NCI-H146 treated with DMSO at 0.1 percent for 48 hours (cell line): ENCODE measurements at regions not wholly inside any gene's neighbourhood (a gene's known extent, or its start where the extent isn't known, plus 50 kb on each side); places are given as distances from the start of the nearest gene placed in this dataset.
"Not testable (repeated sequence)": the region's sequence is repeated elsewhere in the genome, so short reads cannot be mapped to it uniquely, and the experiment has no call there.

Experiments used
- DNase-seq: peaks from one replicate; lab custom pipeline; 2025; ENCODE audit not compliant: unreplicated experiment; lab: John Stamatoyannopoulos, UW

DNA sequence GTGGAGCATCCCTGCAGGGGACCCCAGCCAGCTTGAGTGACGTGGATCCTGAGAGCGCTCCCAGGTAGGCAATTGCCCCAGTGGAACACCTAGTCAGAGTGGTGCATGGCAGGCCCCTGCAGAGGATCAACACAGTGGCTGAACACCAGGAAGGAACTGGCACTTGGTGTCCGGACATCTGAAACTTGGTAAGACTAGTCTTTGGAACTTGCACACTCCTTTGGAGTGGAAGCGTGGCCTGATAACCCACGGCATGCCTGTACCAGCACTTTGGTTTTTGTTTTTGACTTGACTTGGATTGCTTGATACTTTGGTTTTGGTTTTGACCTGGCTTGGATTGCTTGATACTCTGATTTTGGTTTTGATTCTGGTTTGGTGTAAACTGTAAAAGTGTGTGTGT lies 69.9 kb upstream of the RAP1B start:
- DNase-seq = not testable (repeated sequence)

DNA sequence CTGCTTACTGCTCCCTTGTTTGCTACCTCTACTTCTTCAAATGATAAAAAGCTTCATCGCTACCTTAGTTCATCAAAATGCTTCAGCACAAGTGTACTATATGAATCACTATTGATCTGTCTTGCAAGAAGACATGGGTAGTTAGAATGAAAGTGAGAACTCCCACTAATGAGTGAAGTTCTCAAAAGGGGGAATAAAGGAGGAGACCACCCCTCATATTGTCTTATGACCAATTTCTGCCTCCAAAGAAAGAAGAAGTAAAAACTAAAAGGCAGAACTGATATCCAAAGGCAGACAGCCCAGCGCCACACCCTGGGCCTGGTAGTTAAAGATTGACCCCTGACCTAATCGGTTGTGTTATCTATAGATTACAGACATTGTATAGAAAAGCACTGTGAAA lies 63.4 kb upstream of the RAP1B start:
- not testable (repeated sequence) for DNase-seq

DNA sequence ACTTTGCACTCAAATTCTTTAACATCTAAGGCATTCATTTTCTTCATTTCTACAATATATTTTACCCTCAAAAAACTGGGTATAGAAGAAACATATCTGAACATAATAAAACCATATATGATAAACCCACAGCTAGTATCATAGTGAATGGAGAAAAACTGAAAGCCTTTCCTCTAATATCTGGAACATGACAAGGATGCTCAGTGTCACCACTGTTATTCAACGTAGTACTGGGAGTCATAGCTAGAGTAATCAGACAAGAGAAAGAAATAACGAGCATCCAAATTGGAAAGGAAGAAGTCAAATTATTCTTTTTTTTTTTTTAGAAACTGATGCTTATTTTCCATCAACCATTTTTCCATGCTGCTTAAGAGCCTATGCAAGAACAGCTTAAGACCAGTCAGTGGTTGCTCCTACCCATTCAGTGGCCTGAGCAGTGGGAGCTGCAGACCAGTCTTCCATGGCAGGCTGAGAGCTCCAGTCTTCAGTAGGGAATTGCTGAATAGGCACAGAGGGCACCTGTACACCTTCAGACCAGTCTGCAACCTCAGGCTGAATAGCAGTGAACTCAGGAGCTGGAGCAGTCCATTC lies 58.0 kb upstream of the RAP1B start:
- DNase-seq = not testable (repeated sequence)

DNA sequence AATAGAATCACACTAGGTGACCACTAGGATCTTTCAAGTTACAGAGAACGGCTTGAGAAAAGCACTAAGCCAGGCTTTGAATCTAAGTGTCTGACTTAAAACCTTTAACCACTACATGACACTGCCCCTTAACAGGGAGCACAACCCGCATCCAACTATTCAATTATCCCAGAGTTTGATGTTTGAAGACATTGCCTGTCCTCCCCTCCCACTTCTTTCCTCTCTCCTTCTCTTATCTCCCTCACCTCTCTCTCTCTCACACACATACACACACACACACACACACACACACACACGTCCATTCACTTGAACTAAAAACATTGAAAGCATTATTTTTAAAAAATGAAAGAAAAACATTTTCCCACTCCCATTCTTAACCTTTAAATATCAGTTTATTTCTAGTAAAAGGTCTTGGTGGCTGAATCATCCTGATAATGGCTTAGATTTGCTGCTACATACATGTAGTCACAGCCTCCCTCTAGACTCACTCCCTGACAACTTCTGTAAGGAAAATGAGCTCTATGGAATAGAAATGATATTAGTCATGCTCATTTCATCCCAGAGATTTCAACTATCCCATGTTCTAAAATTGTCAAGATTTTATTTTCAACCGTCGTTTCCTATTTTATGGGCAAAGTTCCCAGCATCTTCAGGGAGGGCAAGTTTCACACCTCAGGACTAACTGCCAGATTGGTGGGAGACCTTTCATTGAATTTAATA lies 53.5 kb upstream of the RAP1B start:
- DNase-seq = no peak

DNA sequence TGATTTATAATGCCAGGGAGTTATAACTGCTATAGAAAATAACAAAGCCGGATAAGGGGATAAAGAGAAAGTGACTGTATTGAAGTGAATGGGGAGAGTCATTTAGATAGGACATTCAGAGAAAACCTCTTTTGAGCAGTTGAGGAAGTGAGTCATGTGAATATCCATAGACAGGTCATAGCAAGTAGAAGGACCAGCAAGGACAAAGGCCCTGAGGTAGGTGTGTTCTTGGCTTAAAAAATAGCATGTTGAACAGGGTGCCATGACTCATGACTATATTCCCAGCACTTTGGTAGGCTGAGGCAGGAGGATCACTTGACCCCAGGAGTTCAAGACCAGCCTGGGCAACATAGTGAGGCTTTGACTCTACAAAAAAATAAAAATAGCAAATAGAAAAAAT lies 51.5 kb upstream of the RAP1B start:
- no peak for DNase-seq

DNA sequence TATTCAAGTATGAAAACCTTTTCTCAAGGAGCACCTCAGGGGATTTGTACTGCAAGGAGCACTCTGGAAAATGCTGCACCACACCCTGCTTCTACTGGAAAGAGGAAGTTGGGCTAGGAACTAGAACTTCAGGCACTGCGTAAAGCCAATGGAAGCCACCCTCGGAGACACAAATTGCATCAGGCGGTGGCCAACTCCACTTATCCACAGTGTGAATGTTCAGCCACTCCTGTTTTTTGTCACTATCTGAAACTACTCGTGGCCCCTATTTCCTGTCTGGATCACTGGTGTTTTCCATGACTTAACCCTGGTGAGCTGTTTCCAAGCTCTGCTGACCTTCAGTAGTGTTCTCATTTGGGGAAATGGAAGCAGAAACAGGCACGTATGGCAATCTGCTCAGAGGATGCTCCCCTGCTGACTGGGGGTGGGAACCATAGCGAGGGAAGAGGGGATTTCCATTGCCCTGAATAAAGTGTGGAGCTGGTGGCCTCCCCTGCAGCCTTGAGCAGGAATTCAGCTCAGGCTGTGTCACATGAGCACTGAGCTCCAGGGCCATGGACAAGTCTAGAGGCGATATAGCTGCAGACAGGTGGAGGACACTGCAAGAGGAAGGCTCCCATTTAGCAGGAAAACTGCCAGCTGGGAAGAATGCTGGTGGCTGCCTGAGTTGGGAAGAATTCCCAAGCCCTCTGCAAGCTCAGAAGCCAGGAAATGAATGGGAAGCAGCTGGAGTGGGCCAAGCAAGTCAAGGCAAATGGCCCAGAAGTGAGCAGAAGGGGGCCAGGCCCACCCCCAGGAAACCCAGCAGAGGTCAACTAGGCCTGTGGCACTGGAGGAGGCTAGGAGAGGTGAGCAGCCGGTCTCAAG lies 50.5 kb upstream of the RAP1B start:
- DNase-seq = no peak

DNA sequence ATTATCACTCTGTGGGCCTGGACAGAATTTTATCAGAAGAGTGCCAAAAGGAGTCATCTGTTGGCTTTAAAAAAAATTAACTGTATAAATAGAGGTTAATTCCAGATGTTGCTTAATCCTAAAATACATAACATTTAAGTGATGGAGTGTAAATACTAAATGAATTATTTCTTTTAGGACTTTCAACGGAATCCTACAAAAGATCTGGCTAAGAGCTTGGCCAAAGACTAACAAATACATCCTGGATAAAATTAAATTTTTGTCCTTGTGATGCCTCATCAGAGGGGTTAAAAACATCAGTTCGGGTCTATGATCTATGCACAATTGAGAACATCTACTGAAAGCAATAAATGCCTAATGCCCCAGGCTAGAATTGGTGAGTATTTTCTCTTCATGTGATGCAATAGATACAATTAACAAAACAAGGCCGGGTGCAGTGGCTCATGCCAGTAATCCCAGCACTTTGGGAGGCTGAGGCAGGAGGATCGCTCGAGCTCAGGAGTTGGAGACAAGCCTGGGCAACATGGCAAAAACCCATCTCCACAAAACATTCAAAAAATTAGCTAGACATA lies 49.8 kb upstream of the RAP1B start:
- DNase-seq = no peak
